ENCODE measurements at regions not wholly inside any gene's neighbourhood (a gene's known extent, or its start where the extent isn't known, plus 50 kb on each side); places are given as distances from the start of the nearest gene placed in this dataset.

DNA sequence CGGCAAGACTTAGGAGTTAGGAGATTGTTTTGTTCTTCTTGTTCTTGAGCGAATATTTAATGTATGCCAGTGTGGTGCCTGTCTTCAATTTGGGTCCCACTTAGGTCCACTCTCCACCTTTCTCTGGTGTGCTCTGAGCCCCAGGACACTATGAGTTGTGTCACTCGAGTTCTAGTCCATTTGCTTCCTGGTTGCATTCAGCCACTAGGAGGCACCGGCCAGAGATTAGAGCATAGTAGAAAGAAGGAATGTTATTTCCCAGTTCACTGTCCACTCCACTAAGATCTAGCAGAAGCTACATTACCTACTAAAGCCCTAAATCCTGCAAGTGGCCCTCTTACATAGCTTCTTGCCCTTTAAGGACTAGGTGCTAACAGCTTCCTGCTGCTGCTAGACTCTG lies 326.9 kb downstream of the NAF1 start:
- no peaks in the 10 kb centered on the region for H3K27me3 ChIP-seq (replicated peaks in 1 of 4; ENCODE audit: control insufficient read depth in 3 of 4, extremely low read depth in 1 of 4, insufficient read depth in 3 of 4, low read length in 3 of 4)
- CTCF ChIA-PET (ENCODE audit: partially characterized antibody) = interaction anchor here (0.6 to 1.9 kb wide), 12 partner anchors 15 to 1167 kb away, joined by 3 to 6 read pairs (median 3); no protein-coding TSS in a partner anchor
- no peak overlapping the region for H4K5ac ChIP-seq (ENCODE audit: insufficient read length, low read depth, low read length)
- TF ChIP-seq RAD21 (IDR thresholded peaks at IDR 0.05 in 1 of 2, conservative IDR thresholded peaks at IDR 0.05 in 1 of 2; ENCODE audit: low read depth in 2 of 2, low read length in 2 of 2) = peak; percentile 34 to 54; a peak in 3 of 4 replicates
- no peak for TF ChIP-seq KDM4A (IDR thresholded peaks at IDR 0.05; ENCODE audit: low read depth, low read length, severe bottlenecking)
- no peak for TF ChIP-seq HDAC6 (IDR thresholded peaks at IDR 0.05; ENCODE audit: low read depth, low read length)
- TF ChIP-seq, protein P1, sequence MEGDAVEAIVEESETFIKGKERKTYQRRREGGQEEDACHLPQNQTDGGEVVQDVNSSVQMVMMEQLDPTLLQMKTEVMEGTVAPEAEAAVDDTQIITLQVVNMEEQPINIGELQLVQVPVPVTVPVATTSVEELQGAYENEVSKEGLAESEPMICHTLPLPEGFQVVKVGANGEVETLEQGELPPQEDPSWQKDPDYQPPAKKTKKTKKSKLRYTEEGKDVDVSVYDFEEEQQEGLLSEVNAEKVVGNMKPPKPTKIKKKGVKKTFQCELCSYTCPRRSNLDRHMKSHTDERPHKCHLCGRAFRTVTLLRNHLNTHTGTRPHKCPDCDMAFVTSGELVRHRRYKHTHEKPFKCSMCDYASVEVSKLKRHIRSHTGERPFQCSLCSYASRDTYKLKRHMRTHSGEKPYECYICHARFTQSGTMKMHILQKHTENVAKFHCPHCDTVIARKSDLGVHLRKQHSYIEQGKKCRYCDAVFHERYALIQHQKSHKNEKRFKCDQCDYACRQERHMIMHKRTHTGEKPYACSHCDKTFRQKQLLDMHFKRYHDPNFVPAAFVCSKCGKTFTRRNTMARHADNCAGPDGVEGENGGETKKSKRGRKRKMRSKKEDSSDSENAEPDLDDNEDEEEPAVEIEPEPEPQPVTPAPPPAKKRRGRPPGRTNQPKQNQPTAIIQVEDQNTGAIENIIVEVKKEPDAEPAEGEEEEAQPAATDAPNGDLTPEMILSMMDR (IDR thresholded peaks at IDR 0.05; ENCODE audit: control extremely low read depth in 1 of 3, insufficient read depth in 1 of 3, low read depth in 1 of 3, low read length in 3 of 3) = peak; percentile 10 to 74 (median 34); a peak in 3 of 4 replicates
- TF ChIP-seq RBBP5 (IDR thresholded peaks at IDR 0.05; ENCODE audit: borderline replicate concordance, low read depth, low read length) = no peak
- no peak for TF ChIP-seq JUN (IDR thresholded peaks at IDR 0.05; ENCODE audit: low read depth, low read length)
- no peak for TF ChIP-seq POU5F1 (IDR thresholded peaks at IDR 0.05; ENCODE audit: low read depth, low read length)
- TF ChIP-seq YY1 (IDR thresholded peaks at IDR 0.05; ENCODE audit: low read depth, low read length) = no peak
- TF ChIP-seq EGR1 (IDR thresholded peaks at IDR 0.05; ENCODE audit: borderline replicate concordance, low read depth, low read length) = no peak
- no peak for TF ChIP-seq POLR2A (IDR thresholded peaks at IDR 0.05; ENCODE audit: control extremely low read depth in 1 of 2, low read depth in 2 of 2, low read length in 2 of 2)
- H2AFZ ChIP-seq (ENCODE audit: low read length) = peak overlapping the region; percentile 93; the same call in 1 of the 2 replicates
- H3K56ac ChIP-seq (replicated peaks; ENCODE audit: insufficient read length, low read depth, low read length) = no peak overlapping the region
- WGBS, 2 experiments (ENCODE audit: extremely low coverage in 1 of 2, insufficient coverage in 1 of 2, insufficient read length in 1 of 2, insufficient replicate concordance in 2 of 2, low coverage in 1 of 2, low lambda C conversion rate in 2 of 2, missing lambda C conversion rate in 1 of 2) = 90% methylated on average over 4 of the region's 4 CpGs; no CpG with 5 or more reads in 1 of the 2 experiments
- H3K27ac ChIP-seq (ENCODE audit: low read depth, low read length) = no peak overlapping the region
- H3K18ac ChIP-seq (ENCODE audit: extremely low read depth, low read length) = no peak overlapping the region
- H3K4me1 ChIP-seq (replicated peaks in 1 of 4; ENCODE audit: control insufficient read depth in 3 of 4, insufficient read depth in 4 of 4, low read length in 3 of 4) = no peaks in the 10 kb centered on the region
- no peak overlapping the region for H4K8ac ChIP-seq (ENCODE audit: extremely low read depth, insufficient read depth, low read length)
- peak in 1 of 2 experiments; percentile 9 for DNase-seq (ENCODE audit: low read depth in 1 of 2, low spot score in 2 of 2)
- no peaks in the 10 kb centered on the region for H3K36me3 ChIP-seq (ENCODE audit: control insufficient read depth in 2 of 4, insufficient read depth in 4 of 4, low read length in 3 of 4)
- no peak overlapping the region for H2BK120ac ChIP-seq (replicated peaks; ENCODE audit: low read depth, low read length)
- H3K4ac ChIP-seq (replicated peaks; ENCODE audit: insufficient read length, low read depth, low read length) = no peak overlapping the region
- POLR2A ChIA-PET (ENCODE audit: partially characterized antibody) = no interaction called here
- no peaks in the 10 kb centered on the region for H4K20me1 ChIP-seq (replicated peaks in 1 of 2; ENCODE audit: control insufficient read depth in 1 of 2, insufficient read depth in 2 of 2, low read length in 2 of 2)
- H3K9me3 ChIP-seq (ENCODE audit: insufficient read depth in 2 of 2, low read depth in 1 of 2, low read length in 1 of 2) = no peaks in the 10 kb centered on the region
- no peak overlapping the region for H3K14ac ChIP-seq (ENCODE audit: insufficient read length)
- H3K23ac ChIP-seq (ENCODE audit: insufficient read length) = no peak overlapping the region
- H2BK12ac ChIP-seq (ENCODE audit: low read depth, low read length) = no peak overlapping the region
- no peaks in the 10 kb centered on the region for H3K79me1 ChIP-seq (ENCODE audit: low read depth, low read length)
- H3K79me2 ChIP-seq (ENCODE audit: control insufficient read depth in 1 of 2, insufficient read depth in 2 of 2, low read length in 2 of 2) = no peaks in the 10 kb centered on the region
- no peak for FAIRE-seq
- H2BK15ac ChIP-seq (ENCODE audit: low read length) = no peak overlapping the region
- H3K4me2 ChIP-seq (ENCODE audit: insufficient read depth in 1 of 2, low read depth in 2 of 2, low read length in 2 of 2) = no peak overlapping the region
- H2BK5ac ChIP-seq (ENCODE audit: low read depth, low read length) = no peak overlapping the region
- H3K9ac ChIP-seq (replicated peaks in 1 of 4; ENCODE audit: extremely low read depth in 1 of 4, low read depth in 3 of 4, low read length in 3 of 4) = no peak overlapping the region
- H3K23me2 ChIP-seq (ENCODE audit: low read depth, low read length) = no peaks in the 10 kb centered on the region
- H4K91ac ChIP-seq (replicated peaks; ENCODE audit: insufficient read length, low read length) = no peak overlapping the region
- H2BK20ac ChIP-seq (ENCODE audit: low read length) = no peak overlapping the region
- H3K4me3 ChIP-seq (ENCODE audit: extremely low read depth in 1 of 4, insufficient read depth in 2 of 4, low read depth in 3 of 4, low read length in 4 of 4) = no peak overlapping the region
- no peak overlapping the region for H2AK5ac ChIP-seq (ENCODE audit: low read depth, low read length)

Measured in H1 (cell line).